GM21528 (cell line): ENCODE measurements at regions not wholly inside any gene's neighbourhood (a gene's known extent, or its start where the extent isn't known, plus 50 kb on each side); places are given as distances from the start of the nearest gene placed in this dataset.
"Not testable (repeated sequence)": the region's sequence is repeated elsewhere in the genome, so short reads cannot be mapped to it uniquely, and the experiment has no call there.

Source experiments
- ATAC-seq: cut with Tn5 transposase; IDR thresholded peaks from one replicate; pipeline ENCODE4 v1.9.1; 2021; ENCODE audit warnings: mild to moderate bottlenecking, moderate library complexity; ENCODE audit not compliant: unreplicated experiment, low FRiP score

DNA sequence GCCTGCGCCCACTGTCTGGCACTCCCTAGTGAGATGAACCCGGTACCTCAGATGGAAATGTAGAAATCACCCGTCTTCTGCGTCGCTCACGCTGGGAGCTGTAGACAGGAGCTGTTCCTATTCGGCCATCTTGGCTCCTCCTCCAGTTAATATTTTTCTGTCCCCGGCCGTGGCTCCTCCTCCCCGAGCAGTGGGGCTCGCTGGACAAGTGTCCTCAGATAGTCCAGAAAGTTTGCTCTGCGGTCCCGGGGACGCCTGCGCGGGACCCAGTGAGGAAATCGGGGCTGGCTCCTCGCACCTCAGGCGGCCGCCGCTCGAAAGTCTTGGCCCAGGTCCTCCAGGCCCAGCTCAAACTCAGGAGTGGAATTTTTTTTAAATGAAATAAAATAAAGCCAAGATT, 749.3 kb upstream of the CHORDC1 start:
- ATAC-seq: not testable (repeated sequence)

DNA sequence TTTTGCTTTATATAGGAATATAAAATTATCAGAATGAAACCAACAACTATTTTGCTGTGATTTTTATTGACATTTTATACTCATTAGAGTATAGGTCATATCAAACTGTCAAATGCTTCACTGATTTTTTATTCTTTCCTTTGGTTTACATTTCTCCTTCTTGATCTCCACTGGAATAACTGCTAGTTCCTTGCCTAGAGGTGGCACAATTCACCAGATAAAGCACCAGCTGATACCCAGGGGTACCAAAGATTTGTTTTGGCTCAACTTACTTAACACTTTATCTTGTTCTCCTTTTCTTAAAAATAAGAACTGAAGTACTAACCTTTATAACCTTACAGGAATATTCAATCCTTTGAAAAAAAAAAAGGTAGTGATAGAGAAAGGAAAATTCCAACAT, 725.1 kb upstream of the CHORDC1 start:
- no peak for ATAC-seq

DNA sequence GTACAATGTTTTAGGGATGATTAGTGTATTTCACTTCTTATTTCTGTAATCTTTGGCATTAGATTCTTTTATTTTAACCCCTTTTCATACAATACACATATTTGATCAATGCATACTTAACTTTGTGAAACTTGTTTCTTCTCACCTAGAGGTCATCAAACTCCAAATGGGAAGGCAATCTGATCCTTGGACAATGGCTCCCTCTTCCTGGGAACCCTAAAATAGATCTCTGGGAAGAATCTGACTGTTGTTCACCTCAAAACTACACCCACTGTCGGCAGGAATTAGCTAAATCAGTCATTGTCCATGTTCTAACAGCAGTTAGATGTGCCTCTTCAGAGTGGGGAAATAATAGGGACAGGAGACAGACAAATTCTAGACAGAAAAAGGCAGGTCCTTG, 707.4 kb upstream of the CHORDC1 start:
- ATAC-seq: no peak

DNA sequence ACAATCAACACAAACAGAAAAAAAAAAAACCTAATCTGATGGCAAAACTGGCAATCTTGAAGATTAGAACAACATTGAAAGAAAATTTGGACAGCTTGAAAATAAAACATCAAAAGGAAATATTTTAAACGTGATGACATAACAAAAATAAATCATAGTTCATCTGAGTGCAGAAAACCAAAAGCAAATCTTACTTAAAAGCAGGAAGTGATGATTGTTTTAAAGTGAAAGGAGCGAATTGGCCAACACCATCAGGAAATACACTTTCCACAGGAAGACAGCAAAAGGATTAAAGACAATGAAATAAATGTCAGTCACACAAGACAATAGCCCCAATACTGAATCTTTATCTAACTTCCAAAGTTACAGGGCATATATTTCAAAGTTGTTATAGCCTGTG, 696.5 kb upstream of the CHORDC1 start:
- ATAC-seq: no peak

- no peak for ATAC-seq
These were observed 693.9 kb upstream of the CHORDC1 start for GRCh38 chr11:90916706-90917105.

GRCh38 chr11:90913131-90913668, 690.4 kb upstream of the CHORDC1 start:
- no peak for ATAC-seq

DNA sequence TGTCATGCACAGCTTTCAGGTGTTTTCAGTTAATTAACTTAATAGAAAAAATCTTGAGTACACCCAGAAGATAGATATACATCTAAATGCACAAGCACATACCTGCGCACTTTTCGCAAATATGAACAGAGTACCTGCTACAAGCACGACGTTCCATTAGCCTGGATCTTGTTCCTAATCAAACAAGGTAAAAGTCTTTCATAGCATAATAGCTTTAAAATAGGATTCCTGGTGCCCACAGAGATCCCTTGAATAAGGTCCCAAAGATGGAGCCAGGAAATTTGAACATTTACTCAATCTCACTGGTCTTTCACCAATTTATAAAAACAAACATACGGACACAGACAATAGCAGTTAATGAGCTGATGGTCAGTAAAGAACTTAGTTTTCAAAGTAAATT, 689.8 kb upstream of the CHORDC1 start:
- ATAC-seq: no peak

DNA sequence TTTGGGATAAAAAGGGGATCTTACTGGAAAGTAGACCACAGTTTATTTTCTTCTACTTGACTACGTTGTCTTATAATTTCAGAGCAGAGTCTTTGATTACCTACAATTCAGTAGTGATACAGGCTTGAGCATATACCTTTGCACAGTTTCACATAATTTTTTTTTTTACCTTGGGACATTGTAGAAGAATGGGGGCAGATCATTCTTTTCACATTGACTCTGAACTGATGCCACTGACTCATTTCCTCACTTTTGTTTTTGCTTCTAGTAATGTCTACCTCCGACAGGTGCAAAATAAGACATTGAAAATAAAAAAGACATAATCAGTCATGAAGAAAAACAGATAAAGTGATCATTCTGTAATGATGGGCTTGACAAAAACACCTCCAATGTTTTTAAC, 688.3 kb upstream of the CHORDC1 start:
- no peak for ATAC-seq

- no peak for ATAC-seq
These were observed 685.2 kb upstream of the CHORDC1 start for GRCh38 chr11:90908074-90908473.

DNA sequence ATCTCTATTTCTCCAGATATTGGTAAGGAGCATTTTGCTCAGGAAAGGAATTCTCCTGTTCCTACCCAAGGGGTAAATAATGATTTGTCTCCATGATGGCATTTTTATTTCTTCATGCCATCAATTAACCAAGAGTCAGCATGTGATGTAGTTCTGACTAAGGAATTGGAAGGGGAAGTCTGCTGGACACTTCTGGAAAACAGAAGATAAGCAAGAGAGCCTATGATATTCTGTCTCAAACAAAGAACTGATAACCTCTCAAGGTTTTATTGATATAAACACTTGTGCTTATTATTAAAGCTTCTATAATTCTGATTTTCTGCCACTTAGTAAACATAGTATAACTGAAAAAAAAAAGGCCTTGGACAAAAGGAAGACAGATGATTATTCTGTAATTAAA, 673.0 kb upstream of the CHORDC1 start:
- no peak for ATAC-seq

DNA sequence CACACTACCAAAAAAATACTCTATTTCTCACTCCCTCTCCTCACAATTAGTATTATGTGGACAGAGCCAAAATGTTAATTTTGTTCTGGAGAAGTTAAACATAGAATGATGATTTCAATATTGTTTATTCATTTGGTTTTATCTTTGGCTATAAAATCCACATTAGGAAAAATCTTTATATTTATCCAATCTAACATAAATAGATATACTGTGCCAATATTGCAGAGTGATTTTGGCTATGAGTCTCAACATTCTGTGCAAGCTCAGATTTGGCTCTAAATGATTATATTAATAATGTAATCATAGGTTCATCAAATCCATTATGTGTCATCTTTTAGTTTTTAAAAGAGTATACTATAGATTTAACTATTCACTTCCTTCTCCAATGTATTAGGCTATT, 667.5 kb upstream of the CHORDC1 start:
- no peak for ATAC-seq

DNA sequence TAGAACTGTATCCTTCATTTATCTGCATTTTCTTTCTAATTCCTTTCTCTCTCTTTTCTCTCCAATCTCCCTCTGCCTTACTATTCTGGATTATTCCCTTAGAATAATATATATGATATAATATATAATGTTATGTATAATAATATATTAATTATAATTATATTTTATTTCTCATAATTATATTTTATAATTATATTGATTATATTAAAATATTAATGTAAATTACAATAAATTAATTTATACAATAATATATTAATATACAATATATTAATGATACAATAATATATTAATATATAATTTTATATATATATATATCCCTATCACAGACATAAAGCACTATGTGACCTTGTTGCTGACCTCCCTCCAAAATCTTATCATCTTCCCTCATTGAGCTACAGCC, 661.3 kb upstream of the CHORDC1 start:
- no peak for ATAC-seq

GRCh38 chr11:90874986-90875385, 652.1 kb upstream of the CHORDC1 start:
- ATAC-seq: no peak

DNA sequence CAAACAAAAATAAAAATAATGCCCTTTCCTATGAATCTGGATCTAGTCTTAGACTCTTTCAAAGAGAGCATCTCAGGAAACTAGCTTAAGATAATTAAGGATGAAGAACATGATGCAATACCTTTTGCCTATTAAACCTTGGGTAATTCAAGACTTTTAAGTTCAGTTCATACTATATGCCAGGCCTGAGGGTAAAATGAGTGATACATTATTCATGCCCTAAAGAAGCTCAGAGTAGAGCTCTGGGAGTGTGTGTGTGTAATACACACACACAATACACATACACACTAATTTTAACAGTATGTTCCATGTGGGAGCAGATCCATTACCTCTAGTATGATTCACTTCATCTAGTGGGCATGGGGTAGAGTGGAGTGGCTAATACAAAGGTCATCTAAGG, 651.4 kb upstream of the CHORDC1 start:
- no peak for ATAC-seq

GRCh38 chr11:90867416-90867815, 644.6 kb upstream of the CHORDC1 start:
- no peak for ATAC-seq

GRCh38 chr11:90856790-90857189, 633.9 kb upstream of the CHORDC1 start:
- no peak for ATAC-seq

DNA sequence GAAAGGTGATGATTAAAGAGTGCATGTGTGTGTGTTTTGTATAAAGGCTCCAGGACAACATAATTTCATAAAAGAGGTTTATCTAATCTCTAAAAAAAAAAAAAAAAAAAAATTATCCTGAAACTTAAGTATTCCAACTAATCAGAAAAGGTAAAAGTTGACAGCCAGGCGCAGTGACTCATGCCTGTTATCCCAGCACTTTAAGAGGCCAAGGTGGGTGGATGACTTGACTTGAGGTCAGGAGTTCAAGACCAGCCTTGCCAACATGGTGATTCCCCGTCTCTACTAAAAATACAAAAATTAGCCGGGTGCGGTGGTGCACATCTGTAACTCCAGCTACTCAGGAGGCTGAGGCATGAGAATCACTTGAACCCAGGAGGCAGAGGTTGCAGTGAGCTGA, 632.7 kb upstream of the CHORDC1 start:
- ATAC-seq: no peak

GRCh38 chr11:90851196-90851595, 628.3 kb upstream of the CHORDC1 start:
- no peak for ATAC-seq

DNA sequence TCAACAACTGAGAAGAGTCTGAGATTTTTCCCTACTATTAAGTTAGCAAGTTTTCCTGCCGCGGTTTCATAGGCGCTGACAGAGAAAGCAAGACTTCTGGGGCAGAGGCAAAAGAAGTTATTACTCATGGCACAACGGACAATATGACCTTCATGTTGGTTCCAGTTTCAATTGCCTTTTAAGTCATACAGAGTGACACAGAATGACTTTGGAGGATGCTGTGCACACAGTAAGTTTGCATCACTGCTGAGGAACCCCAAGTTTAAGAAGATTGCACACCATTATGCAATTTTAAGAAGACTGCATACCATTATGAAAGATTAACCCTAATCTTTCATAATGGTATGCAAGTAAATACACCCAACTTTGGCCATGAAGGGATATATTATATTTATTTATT, 626.5 kb upstream of the CHORDC1 start:
- ATAC-seq: no peak

DNA sequence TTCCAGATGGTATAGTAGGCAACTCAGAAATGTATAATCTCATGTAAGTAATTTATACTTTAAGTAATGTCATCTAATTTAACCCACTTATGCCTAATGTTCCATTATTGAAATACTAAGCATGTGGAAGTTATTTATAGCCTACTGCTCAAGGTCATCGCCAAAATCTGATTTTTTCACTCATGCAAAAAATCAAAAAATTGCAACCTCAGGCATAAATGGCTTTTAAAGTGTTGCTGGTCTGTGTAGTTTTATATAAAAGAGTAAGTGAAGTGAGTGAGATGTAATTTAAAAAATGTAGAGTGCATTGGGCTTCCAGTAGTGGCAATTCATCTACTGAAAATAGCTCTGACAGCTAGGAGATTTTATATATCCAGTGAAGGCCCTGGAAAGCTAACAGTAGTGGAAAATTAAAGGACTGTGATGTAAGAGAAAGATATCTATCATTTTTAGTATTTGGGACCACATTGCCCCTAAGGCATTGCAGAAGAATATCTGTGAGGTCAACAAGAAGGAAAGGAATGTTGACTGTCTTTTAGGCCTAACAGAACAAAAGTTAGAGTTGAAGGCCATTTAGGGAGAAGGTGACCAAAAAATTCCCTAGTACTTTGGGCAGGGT, 624.5 kb upstream of the CHORDC1 start:
- ATAC-seq: no peak

DNA sequence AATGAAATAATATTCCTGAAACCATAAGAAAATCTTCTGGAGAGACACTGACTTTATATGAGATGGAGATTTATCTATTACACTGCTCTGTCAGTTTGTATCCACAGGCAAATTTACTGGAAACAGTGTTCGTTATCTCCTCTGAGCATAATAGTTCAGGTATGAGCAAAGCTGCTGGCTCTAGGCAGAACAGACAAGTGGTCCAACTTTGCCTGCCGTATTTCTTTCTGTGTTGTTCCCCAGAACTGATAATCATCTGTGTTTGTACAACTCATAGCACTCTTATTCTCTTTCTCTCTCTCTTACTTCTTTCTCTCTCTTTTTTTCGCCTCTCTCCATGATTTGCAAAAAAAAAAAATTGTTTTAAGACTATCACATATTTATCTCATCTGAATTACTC, 623.8 kb upstream of the CHORDC1 start:
- ATAC-seq: no peak

DNA sequence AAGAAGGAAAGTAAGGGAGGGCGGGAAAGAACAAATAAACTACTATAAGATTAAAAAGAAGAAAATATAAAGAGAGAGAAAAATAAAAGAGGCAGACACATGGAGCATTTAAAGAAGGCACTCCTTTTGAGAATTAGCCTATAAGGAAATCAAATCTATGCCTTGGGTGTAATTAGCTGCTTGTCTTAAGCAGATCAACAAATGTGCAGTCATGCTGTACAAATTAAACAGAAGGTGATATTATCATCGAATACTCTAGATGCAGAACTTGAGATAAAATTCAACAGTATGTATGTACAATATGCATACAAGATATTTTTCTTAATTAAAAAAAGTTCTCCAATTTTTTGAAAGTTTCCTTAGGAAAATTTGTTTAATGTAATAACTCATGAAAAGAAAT, 623.0 kb upstream of the CHORDC1 start:
- ATAC-seq: no peak

DNA sequence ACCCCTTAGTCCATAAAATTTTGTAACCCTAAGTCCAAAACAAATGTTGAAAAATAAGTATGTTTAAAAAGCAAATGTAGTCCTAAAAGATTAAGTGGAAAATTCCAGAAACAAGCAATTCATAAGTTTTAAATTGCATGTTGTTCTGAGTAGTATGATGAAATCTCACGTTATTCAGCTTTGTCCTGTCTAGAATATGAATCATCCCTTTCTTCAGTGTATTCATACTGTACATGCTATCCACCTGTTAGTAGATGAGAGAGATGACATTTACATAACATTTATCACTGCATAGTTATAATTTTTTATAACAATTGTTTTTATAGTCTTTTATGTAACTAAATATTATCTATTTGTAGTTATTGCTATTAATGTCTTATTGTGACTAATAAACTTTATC, 622.3 kb upstream of the CHORDC1 start:
- ATAC-seq: no peak
